HG03521 (cell line): ENCODE measurements at regions not wholly inside any gene's neighbourhood (a gene's known extent, or its start where the extent isn't known, plus 50 kb on each side); places are given as distances from the start of the nearest gene placed in this dataset.

Experiments used
- ATAC-seq: cut with Tn5 transposase; IDR thresholded peaks from one replicate; pipeline ENCODE4 v1.9.1; 2021; ENCODE audit warnings: mild to moderate bottlenecking, moderate library complexity; ENCODE audit not compliant: unreplicated experiment

GRCh38 chr4:10998846-10999245 lies 314.3 kb upstream of the CLNK start:
- ATAC-seq = no peak

GRCh38 chr4:10984815-10985214 lies 300.2 kb upstream of the CLNK start:
- no peak for ATAC-seq

- ATAC-seq = no peak
These were observed 299.5 kb upstream of the CLNK start for GRCh38 chr4:10983885-10984640.

- peak; percentile 57 for ATAC-seq
These were observed 298.7 kb upstream of the CLNK start for GRCh38 chr4:10983268-10983667.

DNA sequence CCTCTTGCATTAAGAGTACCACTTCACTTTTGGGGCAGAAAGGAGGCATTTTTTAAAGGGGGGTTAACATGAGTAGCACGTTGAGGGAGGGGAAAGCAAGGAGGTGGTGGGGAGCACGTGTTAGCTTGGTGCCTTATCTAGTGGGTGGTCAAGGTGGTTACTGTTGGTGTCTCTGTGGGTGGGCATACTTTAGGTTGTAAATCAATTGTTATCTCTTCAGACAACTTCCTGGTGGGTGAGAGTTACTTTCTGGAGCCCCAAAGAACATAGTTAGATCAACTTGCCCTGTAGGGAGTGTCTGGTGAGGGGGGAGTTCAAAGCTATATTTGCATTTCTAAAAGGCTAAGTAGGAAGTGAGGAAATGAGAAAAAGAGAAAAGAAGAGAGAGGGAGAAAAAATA lies 297.7 kb upstream of the CLNK start:
- ATAC-seq = no peak

DNA sequence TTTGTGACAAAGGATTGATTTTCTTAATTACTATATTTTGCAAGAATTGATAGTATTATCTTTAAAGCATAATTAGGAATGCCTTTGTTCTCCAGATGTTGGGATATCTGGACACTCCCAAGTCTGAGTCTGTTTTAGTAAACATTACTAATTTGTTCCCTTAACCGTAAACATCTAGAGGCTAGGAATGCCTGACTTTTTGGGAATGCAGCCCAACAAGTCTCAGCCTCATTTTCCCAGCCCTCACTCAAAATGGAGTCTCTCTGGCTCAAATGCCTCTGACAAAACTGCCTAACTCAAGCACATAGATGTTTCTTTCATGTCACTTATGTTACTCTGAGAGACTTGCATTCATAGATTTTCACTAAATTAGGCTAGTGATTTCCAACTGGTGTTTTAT lies 297.0 kb upstream of the CLNK start:
- no peak for ATAC-seq

DNA sequence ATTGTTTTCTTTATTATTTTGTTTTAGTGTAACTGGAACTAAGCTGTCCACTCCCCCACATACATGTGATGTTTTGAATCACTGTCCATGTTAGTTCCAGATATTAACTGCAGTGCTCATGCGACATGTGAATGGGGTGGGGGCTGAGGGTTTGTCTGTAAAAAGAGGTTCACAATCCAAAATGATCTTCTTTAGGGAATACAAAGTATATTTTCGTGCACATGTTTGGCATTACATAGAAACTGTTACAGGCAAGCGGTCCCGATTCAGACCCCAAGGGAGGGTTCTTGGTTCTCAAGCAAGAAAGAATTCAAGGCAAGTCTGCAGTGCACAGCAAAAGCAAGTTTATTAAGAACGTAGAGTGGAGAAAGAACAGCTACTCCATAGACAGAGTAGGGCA lies 296.5 kb upstream of the CLNK start:
- ATAC-seq = no peak

DNA sequence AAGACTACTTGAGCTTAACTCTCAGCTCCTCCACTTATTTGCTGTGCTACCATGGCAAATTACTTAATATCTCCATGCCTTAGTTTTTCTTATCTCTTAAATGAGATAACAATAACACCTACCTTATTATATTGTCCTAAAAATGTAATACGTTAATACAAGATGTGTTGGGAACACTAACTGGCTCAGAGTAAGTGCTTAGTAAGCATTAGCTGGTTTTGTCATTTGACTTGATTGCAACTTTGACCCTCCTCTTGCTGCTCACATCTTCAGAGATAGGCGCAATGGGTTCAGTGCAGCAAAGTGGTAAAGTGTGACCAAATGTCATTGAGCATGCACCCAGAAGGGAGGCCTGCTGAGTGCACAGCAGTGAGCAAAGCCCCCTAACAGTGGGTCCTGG lies 294.5 kb upstream of the CLNK start:
- ATAC-seq = no peak

- peak; percentile 62 for ATAC-seq
These were observed 293.0 kb upstream of the CLNK start for GRCh38 chr4:10977534-10977933.

GRCh38 chr4:10974371-10974770 lies 289.8 kb upstream of the CLNK start:
- no peak for ATAC-seq

GRCh38 chr4:10973686-10974085 lies 289.1 kb upstream of the CLNK start:
- no peak for ATAC-seq

DNA sequence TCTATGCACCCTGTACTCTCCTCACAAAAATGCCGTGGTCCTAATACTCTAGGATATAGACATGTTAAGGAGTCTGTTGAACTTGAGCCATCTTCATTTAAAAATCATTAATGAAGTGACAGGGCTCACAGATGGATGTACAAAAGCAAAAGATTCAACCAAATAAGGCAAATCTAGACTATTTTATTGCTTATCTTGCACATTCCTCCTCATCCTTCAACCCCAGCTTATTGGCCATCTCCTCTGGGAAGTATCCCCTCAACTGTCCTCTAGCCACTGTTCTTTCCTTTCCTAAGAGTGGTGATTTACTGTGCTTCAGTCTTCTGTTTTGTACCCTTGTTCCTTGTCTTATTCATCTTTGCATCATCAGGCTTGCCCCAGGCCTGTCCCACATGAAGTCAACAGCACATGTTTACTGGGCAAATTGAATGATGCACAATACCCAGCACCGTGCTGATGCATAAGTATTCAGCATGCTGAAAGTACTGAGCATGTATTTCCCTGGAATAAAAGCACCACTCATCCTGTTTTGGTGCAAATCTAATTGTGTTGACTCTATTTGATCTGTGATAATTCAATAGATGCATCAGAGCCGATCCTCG lies 287.3 kb upstream of the CLNK start:
- ATAC-seq = no peak

DNA sequence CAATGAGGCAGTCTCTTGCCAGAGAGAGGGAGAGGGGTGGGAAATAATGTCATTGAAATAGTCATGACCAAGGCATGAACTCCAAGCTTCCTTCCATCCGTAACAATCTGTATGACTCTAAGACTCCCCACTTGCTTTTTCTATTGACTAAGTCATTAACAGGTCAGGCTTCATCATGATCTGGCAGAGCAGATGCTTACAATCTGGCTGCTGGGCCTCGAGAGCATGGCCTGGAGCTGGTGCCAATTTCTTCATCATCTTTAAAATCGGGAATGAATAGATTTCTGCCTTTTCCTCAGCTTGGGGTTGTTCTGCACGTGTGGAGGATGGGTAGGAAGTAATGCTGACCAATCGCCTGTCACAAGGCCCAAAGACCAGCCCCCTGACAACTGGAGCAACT lies 280.6 kb upstream of the CLNK start:
- no peak for ATAC-seq

DNA sequence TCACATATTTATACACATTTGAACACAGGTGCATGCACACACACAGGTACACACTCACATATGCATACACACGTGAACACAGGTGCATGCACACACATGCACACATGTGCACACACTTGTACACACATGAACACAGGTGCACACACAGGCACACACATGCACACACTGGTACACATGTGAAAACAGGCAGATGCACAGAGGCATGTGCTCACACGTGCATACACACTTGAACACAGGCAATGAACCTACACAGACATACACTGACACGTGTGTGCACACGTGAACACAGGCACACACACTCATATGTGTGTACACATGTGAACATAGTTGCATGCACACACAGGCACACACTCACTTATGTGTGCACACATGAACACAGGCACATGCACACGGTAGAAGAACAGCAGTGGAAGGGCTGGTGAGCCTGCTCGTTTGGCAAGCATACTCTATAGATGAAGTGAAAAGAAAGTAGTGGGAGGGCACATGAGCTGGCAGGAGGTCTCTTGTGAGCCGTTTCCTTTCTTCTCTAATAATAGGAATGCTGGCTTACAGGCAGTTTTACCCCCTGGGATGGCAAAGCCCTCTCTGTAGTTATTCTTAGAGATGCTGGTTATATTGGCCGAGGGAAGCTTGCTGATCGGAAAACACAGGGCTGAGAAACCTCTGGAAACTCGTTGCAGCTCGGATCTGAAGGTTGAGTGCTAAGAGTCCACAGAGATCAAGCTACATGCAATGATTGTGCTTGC lies 279.6 kb upstream of the CLNK start:
- ATAC-seq = no peak

DNA sequence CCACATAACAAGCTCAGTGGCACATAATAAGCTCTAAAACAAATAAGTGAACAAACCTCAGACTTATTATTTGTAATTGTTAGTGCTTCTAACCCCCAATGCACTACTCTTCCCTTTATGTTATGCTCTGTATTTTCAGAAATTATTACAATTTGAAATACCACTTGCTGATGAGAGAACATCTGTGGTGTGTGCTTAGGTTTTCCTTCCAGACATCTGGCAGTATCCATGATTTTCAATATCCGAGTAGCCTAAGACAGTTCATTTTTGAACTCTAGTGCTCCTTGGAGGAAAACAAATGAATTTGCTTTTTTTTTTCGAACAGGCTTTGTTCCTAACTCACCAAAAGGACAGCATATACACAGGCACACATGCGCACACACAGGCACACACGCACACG lies 278.7 kb upstream of the CLNK start:
- ATAC-seq = no peak

- ATAC-seq = no peak
These were observed 277.7 kb upstream of the CLNK start for GRCh38 chr4:10962246-10962645.

DNA sequence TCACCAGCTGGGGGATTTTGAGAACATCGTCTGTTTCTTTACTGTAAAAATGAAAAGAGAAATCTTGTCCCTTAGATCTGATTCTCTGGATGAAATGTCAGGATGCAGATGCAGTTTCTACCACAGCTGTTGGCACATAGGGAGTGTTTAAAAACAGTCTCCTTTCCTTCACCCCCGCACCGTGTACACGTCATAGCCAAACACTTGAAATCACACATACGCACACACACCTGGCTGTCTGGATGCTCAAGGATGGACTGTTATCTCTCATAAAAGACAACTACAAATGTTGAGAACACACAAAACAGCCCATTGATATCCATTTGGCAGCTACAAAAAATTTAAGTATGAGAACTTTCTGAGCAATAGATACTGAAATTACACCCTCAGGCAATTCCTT lies 275.8 kb upstream of the CLNK start:
- no peak for ATAC-seq

DNA sequence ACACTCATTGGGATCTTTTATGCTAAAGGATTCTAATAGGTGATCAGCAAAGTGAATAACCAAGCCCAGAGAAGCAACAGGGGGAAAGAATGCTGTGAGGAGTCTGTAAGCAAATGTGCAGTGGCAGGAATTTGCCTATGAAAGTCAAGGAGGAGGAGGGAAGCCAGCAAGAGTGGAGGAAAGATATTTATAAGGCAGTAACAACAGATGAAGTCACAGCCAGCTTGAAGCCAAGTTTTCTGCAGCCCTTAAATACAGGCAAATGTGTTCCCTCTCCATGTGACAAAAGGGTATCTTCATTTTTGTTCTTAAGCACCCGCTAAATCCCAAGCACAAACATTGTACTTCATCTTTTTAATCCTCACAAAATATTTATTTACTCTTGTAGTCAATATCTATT lies 275.0 kb upstream of the CLNK start:
- no peak for ATAC-seq

DNA sequence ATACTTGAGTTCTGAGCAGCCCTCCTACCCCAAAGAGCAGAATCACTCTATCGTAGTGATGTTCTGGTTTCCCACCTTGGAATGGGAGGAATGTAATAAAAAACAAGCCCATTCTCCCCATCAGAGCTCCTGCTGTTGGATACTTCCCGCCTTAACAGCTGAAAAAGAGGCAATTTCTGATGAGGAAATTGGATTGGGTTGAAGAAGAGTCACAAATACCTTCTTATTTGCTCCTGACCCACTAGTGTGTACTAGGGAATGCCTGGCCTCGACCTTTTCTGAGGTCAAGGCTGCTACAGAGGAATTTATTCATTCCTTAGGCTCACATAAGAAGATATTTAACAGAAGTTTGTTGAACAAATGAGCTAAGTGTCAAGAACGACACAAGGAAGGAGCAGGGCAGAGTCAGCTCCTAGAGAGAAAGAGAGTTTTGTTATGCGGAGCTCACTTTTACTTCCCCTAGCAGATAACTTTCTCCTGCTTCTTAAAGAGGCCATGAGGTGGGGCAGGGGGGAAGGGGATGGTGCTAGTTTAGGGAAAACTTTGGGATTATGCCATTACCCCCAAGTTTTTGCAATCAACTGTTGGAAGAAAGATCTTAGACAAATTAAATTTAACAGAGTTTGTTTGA lies 273.8 kb upstream of the CLNK start:
- ATAC-seq = no peak

DNA sequence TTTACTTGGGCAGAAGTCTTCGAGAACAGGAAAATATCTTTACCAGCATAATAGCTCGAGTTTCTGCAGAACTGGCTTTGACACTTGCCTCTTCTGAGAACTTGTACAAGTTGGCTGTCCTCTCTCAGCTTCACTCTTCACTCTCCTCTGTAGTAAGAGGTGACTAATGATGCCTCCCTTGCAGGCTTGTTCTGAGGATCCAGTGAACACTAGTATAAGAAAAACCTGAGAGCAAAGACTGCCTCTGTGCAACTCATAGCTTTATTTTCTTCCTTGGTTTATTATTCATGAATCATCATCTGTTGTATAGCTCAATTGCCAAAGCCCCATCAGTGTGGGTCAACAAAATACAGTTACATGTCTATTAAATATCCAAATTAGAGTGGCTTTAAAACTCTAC lies 266.7 kb upstream of the CLNK start:
- no peak for ATAC-seq

DNA sequence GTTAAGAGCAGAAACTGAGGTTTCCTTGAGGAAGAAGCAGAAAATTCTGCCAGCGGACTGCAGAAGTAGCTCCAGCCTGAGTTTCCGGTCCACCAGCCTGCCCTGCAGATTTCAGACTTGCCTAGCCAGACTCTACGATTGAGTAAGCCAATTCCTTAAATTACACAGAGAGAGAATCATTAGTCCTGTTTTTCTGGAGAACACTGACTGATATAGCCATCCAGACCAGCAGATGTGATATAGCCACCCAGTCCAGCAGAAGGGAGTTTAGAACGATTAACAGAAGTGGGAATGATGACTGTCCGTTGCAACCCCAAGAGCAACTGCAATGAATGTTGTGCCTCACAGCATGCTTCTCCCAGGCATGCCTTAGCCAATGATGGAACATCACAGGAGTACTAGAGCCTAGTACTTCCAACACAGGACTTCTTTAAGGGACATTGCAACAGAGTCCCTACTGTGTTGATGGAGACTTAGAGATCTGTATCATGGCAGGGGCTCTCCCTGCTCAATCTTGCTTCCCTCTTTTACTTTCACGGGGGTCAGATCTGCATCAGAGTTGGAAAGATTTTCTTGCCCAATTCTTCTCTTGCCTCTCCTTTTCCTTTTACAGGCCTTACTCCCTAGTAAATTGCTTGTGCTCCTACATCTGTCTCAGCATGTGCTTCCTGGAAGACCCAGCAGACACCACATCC lies 264.6 kb upstream of the CLNK start:
- ATAC-seq = no peak
